NCI-H1048 (cell line): ENCODE measurements at regions not wholly inside any gene's neighbourhood (a gene's known extent, or its start where the extent isn't known, plus 50 kb on each side); places are given as distances from the start of the nearest gene placed in this dataset.

Source experiments
- DNase-seq: peaks from one replicate; lab custom pipeline; 2025; lab: John Stamatoyannopoulos, UW

DNA sequence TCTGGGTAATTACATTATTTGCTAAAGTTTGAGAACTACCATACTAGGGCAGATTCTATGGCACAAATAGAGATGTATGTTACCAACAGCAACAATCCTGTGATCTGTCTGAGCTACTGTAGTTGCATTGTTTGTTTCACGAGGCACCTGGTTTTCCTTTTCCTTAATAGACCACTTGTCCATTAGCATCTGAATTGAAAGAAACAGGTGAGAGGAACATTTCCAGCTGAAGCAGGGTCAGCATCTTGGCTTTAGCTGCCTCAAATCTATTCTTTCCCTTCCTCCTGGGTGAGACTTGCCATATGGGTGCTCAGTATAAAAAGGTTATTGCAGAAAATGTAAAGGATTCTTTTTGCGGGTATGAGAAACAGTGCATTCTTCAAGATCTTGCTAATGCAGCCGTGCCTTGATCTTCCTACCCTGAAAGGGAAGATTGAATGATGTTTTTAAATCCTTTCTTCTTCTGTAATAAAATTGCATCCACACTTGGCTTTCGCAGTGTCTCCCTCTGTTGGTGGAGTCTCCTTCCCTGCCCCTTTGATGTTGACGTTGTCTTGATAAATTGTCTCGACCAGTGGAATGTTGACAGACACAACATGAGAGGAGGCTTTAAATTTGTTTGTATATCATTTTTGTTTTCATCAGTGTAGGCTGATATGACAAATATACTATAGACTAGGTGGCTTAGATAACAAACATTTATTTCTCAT is 118.0 kb upstream of the BRINP1 start:
- no peak for DNase-seq

DNA sequence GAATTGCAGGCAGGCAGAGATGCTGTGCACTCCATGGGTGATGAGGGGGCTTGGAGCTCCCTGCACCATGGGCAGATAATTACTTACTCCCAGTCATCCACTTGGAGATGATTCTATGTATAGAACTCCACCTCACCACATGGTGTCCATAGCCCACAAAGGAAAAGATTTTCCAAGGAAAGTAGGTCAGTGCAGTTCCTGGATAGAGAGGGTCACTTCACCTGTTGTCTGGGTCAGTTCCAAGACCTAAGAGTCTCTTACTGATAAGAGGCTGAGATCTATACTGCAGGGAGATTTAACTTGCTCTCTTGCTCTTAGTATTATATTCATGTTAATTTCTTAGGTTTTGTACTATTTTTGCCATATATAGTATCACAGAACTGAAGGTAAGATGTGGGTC is 113.9 kb upstream of the BRINP1 start:
- DNase-seq, result no peak

DNA sequence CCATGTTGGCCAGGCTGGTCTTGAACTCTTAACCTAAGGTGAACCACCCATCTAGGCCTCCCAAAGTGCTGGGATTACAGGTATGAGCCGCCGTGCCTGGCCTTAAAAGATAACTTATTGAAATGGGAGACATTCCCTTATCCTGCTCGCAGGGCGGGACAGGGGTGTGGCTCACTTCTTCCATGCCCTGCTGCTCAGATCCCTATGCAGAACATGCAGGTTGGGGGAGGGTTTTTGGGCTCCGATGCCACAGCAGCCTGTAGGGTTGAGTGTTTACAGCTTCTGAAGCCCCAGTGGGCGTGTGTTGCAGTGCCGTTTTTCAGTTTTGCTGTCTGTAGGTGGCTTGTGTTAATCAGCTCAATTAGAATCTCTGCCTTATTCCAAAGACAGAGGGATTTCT is 108.0 kb upstream of the BRINP1 start:
- no peak for DNase-seq

DNA sequence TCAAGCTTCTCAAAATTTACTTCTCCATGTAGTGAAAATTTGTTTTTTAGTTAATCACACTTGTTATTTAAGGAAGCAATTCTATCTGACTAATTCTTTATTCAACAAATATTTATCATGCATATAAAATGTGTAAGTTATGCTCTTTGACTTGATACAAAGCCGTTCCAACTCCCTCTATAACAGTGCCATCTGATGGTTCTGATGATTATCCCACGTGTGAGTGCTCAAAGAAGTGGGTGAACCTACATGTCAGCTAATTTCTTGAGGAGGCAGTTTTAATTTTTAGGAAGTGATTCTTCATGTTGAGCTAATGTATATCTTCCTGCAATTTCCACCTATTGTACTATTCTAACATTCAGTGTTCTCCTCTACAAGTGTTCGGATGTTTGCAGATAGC is 88.8 kb upstream of the BRINP1 start:
- no peak for DNase-seq

DNA sequence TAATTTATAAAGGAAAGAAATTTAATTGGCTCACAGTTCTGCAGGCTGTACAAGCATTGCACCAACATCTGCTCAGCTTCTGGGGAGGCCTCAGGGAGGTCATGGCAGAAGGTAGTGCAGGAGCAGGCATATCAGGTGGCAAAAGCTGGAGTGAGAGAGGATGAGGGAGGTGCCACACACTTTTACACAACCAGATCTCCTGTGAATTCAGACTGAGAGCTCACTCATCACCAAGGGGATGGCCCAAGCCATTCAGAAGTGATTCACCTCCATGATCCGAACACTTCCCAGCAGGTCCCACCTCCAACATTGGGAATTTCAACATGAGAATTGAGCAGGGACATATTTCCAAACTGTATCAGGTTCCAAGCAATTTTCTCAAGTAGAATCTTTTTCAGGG is 84.7 kb upstream of the BRINP1 start:
- no peak for DNase-seq

DNA sequence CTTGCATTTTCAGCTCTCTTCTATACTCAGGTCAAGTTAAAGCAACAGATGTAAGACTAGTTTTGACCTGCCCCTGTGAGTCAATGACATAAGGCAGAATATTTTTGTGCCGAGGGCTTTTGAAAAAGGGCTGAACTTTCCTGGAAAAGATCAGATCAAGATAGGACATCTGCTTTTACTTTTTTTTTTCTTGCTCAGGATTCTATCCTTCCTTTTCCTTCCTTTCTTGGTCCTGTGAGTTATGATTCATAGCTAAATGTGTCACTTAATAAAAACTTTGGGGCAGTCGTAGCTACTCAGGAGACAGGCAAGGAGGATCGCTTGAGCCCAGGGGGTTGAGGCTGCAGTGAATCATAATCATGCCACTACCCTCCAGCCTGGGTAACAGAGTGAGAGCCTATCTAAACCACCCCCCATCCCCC is 84.3 kb upstream of the BRINP1 start:
- no peak for DNase-seq

DNA sequence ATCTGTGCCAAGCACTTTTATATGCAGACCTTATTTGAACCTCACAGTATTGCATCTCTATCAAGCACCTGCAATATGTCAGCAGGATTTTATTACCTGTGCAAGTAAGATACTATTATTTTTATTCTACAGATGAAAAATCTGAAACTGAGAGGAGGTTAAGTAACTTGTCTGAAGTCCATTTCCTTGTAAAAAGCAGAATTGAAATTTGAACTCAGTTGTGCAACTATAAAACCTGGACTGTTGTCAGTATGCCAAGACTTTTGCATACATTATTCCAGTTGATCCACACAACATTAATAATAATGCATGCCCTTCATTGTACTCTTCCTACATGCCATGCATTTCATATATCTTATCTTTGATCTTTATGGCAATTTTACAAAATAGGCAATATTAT is 82.2 kb upstream of the BRINP1 start:
- no peak for DNase-seq

DNA sequence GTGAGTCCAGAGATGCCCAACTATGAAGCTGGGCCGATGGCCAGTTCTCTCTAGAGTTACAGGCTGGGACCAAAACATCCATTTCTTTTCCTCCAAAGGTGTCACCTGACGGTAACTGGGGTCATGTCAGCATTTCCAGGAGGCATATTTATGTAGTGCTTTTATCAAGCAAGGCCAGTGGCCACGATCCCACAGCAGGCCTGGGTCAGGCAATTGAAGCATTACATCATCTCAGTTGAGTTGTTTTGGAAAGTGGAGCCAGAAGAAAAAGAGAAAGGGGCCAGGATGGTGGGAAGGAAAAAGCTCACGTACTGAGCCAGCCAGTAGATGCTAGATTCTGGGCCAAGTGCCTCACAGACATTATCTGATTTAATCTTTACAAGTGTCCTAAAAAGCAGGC is 73.9 kb upstream of the BRINP1 start:
- DNase-seq, result no peak

DNA sequence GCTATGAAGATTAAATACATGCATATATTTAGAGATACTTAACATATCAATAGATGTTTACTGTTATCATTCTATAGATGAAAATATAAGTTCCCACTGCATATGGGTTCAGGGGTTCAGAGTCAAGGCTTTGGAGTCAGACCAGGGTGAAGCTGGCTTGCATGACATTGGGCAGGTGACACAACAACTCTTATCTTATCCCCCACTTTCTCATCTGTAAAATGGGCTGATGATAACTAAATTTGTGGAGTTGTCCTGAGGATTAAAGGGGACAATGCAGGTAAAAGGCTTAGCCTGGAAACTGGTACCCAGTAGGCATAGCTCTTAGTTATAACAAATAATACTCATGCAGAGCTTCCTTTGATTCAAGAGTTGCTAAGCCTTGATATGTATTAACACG is 72.6 kb upstream of the BRINP1 start:
- DNase-seq, result no peak

DNA sequence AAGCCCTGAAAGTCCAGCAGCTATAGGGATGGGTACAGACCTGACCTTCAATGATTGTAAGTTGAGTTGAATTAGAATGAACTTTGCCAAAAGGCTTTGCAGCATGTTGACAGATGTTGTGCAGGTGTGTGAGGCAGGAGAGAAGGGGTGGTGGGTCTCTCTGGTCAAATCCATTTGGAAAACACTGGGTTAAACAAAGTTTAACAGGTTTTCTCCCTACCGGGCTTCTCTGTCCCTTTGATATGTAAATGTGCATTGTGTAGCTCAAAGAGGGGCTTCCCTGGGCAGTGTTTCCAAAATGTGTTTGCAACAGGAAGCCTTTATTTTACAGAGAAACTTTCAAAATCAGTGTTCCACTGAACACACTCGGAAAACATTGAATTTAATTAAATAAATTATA is 72.1 kb upstream of the BRINP1 start:
- DNase-seq, result no peak

DNA sequence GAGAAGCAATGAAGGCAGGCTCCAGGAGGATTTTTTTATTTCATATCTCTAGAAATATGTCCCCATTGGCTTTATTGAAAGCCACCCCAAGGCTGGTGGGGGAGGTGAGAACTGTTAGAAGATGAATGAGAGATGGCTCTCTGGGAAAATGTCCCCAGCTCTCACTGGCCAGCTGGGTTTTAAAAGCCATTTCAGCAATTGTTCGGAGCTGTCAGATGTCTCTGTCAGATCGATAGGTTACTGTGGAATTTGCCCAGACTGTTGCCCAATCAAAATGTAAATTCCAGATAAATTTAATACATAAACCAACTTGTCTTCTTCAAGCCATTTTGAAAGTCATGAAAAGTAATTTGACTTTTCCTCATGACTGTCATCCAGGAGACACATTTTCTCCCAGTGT is 67.0 kb upstream of the BRINP1 start:
- no peak for DNase-seq

DNA sequence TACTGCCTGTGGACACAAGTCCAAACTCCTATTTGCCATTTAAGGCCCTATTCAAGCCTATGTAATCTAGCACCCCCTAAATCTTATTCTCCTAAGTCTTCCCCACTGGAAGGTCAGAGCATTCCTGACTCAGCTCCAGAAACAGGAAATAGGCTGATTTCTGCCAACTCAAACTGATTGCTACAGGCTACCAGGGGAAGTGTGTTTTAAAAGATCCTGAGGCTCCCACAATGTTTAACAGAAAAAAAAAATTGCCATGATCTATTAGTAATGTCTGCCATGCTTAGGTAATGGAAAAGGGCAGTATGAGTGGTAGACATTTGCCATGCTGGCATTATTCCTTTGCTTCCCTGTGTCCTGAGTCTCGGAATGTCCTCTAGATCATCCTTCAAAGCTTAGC is 65.8 kb upstream of the BRINP1 start:
- no peak for DNase-seq

DNA sequence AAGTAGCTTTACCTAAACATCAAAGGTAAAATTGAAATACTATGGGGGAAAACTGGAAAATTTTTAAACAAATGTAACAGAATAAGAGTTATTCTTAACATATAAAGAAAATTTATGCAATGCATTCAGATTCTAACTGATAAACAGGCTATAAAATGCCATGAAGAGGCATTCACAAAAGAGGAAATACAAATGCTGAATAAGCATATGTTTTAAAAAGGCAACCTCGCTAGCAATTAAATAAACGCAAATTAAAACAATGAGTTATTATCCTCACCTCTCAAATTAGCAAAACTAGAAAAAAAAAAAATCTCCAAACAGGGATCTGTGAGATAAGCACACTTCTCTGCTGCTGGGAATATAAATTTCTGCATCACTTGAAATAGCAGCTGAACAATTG is 63.2 kb upstream of the BRINP1 start:
- no peak for DNase-seq

DNA sequence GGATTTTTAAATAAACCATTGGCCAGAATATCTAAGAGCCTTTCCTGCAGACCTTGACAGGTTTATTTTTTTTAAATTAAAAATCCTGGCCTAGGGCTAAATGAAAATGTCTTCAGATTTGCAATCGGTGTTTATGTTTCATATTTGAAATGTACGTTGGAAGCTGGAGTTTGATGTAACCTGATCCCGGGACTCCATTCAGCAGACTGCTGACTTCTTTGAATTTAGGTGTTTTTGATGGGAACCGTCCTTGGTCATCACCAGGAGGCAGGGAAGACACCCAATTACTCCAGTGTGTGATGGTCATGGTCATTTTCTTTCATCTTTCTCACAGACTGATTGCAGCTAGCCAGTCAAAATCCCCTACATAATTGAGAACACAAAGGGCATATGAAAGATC is 60.1 kb upstream of the BRINP1 start:
- no peak for DNase-seq

DNA sequence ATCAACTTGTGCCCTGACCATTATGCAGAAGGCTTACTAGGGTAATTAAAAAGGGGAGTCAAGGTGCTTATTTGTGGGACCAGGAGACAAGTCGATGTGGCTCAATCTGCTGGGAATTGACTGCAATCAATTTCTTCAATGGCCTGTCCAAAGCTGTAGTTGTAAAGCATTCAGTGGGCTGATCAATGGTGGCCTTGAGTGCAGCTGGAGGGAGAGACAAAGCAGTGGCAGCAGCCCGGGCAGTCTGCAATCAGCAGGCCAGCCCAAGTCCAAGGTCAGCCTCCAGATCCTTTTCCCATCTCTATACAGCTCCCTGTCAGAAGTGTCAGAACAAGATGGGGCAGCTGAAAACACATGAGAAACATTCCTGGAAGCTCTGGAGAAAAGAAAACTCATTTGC is 51.0 kb upstream of the BRINP1 start:
- DNase-seq, result no peak
